ENCODE measurements at regions not wholly inside any gene's neighbourhood (a gene's known extent, or its start where the extent isn't known, plus 50 kb on each side); places are given as distances from the start of the nearest gene placed in this dataset.
A peak's percentile ranks its signal among the peaks of the same experiment; 100 is the strongest.

- DNase-seq: no peak
These were observed 214.5 kb downstream of the KLF5 start for GRCh38 chr13:73273276-73273675.

- DNase-seq: no peak
These were observed 214.0 kb downstream of the KLF5 start for GRCh38 chr13:73272831-73273230.

DNA sequence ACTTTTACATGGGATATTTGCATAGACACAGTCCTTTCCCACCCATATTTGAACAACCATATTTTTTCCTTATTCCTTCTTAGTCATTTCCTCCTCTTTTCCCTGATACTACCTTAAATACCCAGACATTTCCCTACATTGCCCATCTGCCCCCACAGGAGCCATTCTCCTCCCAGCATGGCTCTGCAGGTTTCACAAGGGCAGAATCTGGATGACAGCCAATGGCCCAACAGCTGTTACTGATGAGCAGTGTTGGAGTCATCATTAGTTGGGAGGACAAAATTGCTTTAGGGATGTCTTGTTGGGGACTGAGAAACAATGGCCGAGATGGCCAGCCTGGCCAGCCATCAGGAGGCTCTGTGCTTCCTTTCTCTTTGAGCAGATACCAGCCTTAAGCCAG lies 209.5 kb downstream of the KLF5 start:
- DNase-seq: no peak

DNA sequence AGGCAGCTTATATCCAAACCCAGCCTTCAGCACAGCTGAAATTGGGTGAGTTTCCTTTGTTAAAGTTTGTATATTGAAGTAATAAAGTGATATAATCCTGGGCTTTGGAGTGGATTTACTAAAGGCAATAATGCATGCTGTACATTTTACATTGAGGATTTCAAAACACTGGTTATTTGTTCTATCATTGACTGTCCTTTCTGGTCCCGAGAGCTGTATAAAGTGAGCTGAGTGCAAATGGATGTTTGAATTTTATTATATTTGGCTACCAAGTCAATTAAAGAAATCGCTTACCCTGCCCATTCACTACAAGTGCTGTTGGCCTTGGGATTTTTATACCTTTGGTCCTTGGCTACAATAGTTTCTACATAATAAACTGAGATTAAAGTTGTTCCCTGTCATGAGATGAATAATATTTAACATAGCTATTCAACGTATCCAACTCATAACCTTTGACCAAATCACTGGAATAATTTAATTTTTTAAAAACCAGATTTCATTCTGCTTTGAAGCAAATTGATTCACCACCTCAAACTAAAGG lies 207.9 kb downstream of the KLF5 start:
- no peak for DNase-seq

- no peak for DNase-seq
These were observed 204.2 kb downstream of the KLF5 start for GRCh38 chr13:73262862-73263627.

DNA sequence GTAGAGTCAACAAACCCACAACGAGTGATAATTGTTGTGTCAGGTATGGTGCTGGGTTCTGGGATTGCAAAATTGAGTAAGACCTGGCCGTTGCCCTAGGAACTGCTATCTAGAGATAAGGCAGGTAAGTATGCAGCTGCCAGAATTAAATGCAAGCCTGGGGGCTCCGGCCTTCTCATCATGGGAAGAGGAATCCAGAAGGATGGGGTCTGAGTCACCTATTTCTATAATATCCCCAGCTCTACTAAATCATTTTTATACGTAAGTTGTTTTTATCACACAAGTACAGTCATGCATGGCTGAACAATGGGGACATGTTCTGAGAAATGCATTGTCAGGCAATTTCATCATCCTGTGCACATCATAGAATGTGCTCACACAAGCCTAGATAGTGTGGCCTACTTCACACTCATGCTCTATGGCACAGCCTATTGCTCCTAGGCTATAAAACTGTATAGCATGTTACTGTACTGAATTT lies 203.0 kb downstream of the KLF5 start:
- no peak for DNase-seq

DNA sequence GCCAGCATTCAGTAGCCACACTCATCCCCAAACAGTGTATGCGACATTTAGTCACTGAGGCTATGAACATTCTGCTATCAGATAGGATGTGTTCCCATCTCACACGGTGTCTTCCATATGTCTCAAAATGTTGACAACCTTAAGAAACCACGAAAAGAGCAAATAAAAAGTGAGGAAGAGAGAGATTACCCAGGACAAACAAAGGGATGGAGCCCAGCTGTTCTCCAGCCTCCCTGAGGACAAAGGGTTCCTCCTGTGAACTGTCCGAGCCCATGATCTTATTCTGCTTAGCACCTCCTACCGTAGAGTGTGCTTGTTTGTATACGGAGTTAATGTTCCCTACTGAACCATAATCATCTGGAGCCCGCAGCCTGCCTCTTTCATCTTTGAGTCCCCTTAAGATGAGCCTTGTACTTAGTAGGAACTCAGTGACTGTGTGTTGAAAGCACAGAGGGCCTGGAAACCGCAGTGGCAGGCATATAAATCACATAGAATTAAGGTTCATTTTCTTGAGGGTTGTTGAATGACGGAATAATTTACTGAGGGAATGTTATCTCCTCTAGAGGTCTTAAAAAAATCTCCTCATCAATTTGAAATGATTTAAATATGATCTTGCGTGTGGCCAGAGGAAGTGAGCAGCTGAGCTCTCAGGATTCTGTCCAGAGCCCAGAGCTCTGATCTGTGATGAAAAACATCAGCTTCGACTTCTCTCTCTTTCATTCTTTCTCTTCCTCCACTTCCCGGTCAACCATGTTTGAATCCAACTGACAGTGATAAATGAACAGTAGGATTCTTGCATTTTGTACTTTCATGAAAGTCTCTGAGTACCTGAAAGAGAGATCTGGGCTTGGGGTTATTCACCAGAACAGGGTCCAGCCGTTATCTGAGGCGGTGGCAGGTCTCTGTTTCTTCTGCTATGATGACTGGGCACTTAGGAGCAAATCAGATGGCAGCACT lies 200.5 kb downstream of the KLF5 start:
- no peak for DNase-seq

DNA sequence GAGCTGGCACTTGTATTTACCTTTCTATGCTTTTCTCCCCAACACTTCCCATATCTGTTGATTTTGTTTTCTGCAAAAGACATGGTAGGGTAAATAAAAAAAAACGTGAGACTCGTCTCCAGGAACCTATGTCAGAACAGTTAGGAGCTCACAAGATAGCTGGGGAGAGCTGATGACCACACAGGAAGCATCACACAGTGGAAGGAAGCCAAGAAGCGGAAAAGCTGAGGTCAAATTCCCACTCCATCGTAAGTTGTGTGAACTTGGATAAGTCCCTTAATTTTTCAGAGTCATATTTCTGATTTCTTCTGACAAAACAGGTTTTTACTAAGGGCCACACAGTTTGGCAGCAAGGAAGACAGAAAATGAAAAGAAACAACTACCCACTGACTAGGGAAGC lies 199.6 kb downstream of the KLF5 start:
- no peak for DNase-seq

GRCh38 chr13:73254827-73255226 lies 196.0 kb downstream of the KLF5 start:
- no peak for DNase-seq

- DNase-seq: no peak
These were observed 192.9 kb downstream of the KLF5 start for GRCh38 chr13:73251626-73252265.

DNA sequence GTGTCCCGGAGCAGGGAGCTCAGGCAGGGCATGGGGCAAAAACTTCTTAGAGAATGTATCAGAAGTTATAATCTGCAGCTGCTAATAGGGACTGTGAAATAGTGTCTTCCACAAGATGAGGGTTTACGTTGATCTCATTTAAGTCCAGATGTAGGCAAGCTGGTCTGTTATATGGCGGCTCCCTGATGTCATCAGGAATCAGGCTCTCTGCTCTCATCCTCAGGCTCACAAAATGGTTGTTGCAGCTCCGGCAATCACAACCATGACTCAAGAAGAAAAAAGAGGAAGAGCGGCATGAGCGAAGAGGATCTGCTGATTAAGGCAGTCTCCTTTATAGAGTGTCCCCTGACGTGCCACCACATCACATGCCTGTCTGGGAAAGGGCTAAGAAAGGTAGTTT lies 191.3 kb downstream of the KLF5 start:
- no peak for DNase-seq

DNA sequence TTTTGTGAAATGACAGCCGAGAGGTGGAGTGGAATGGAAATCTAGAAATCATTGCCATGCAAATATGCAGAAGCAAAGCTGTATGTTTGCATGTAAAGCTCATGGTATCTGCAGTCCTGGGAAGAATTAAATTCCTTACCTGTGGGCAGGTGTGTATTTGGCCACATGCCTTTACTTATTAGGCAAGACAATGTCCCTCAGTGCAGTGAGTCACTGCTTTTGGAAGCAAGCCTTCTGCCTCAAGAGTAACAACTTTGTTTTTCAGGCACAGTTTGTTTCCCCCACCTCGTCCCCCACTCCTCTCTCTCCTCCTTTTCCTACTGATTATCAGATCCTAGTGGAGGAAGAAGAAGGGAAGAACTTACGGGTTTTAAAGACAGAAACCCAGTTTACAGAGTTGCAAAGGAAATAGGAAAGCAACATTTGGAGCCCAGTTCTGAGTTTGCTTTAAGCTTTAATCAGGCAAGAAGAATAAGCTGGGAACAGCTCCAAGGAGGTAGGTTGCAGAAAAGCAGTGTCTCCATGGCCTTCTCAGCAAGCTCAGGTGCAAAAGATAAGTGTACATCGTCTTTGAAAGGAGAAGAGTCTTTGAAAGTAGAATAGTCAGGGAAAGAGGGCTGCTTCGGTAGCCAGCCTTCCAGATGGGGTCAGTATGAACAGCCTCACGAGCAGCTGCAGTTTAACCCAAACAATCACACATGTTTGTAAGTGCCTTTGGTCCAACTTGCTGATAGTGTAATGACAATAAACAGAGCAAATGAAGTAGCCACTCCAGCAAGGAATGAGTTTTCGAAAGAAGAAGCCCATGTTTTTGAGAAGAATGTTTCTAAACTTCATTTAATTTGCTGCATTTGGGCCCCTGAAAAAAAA lies 190.1 kb downstream of the KLF5 start:
- DNase-seq: no peak

DNA sequence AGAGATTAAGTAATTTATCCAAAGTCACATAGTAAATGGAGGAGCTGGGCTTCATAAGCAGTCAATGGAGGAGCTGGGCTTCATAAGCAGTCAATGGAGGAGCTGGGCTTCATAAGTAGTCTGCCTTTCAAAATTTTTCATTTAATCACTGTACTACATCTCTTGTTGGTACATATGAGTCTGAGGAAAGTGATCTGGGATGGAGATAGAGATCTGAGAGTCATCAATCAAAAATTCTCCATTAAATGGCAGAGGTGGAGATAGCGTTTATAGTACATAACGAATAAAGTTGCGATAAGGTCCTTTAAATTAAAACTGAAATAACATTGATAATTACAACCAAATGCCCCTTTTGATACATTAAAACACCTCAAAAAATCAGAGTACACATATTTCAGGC lies 189.3 kb downstream of the KLF5 start:
- DNase-seq: no peak

DNA sequence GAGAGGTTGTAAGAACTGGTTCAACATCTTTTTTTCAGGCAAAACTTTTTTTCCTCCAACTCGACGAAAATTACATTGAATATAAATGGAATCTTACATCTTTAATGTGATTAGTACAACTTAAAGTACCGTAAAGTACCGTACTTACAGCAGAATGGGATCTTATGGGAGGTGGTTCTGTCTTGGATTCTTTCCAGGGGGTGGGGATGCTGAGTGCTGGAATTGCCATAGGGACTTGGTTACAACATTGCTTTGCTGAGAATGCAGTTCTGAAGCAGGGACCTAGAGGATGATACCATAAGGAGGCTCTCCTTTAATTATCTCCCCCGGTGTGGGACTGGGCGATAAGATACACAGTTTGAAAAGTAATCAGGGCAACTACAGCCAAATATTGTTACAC lies 186.4 kb downstream of the KLF5 start:
- DNase-seq: no peak

DNA sequence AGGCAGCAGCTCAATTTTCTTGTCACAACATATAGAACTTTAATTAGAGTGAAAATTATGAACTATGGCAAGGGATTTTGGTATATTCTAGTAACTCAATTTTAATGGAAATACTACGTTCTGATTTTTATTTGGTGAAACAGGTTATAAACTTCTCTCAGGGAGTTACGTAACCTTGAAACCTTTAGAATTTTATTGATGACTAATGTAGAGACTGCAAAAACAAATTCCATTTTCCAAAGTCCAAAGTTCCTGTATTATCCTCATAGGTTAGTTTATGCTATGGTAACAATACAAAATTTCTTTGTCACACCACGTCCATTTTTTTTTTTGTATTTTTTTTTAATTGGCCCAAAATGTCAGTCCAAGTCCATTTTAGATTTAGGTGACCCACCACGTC lies 185.7 kb downstream of the KLF5 start:
- DNase-seq: no peak

DNA sequence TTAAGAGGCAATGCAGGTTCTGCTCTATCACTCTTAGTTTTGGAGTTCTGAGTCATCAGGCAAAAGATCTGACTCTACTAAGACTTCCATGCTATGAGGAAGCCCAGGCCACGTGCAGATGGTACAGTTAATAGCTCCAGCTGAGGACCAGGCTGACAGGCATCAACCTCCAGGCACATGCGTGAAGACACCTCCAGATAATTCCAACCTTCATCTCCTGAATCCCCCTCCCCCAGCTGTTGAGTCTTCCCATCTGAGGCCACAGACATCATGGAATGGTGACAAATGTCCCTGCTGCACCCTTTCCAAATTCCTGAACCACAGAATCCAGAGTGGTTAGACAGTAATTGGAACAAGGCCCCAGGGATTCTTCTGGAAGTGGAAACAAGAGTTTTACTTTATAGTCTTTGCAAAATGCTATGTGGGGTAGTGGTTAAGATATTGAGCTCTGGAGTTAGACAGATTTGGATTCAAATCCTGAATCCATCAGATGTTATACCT lies 183.8 kb downstream of the KLF5 start:
- DNase-seq: no peak

GRCh38 chr13:73240193-73240592 lies 181.4 kb downstream of the KLF5 start:
- no peak for DNase-seq

DNA sequence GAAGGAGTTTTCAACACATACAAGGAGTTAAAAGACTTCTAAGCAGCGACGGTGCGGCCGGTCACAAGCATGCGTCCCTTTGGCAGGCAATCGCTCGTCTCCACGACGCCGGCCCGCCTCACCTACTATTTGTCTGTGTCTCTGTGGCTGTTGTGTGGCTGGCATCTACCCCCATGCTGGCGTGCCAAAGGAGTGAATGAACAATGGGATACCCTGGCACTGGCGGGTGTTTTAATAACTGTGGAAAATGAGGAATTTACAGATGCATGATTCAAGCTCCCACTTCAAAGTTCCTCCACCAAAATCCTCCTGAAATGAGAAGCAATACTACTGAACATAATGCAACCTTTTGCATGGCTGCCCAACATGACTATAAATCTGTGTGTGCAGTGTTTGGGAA lies 176.6 kb downstream of the KLF5 start:
- DNase-seq: no peak

GRCh38 chr13:73231471-73231870 lies 172.7 kb downstream of the KLF5 start:
- no peak for DNase-seq

GRCh38 chr13:73230716-73231115 lies 171.9 kb downstream of the KLF5 start:
- DNase-seq: peak; percentile 10

DNA sequence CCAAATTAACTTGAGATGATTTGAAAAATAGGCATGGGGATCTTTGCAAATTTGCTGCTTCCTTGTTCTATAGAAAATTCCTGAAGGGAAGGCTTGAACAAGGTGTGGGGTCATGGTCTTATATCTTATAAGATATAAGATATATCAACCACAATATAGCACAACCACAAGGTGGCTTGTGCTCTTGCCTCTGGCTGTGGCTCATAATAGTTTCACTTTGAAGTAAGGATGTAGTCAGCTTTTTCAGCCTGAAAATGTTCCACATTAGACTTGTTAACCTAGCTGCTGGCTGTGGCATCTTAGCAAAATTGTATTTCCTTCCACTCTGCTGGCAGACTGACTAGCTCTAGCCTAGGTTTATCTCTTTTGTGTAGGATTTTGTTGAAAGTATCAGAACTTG lies 169.7 kb downstream of the KLF5 start:
- DNase-seq: no peak

DNA sequence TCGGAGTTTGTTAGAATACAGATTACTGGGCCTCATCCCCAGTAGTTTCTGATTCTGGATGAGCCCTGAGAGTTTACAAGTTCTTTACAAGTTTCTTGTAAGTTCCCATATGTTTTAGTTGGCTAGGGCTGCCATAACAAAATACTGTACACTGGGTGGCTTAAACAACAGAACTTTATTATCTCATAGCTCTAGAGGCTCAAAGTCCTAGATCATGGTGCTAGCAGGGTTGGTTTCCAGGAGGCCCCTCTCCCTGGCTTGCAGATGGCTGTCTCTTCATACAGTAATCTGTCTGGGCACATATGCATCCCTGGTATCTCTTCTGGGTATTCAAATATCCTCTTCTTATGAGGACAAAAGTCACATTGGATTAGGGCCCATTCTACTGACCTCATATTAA lies 167.2 kb downstream of the KLF5 start:
- DNase-seq: no peak
